GM21528 (cell line): ENCODE measurements at regions not wholly inside any gene's neighbourhood (a gene's known extent, or its start where the extent isn't known, plus 50 kb on each side); places are given as distances from the start of the nearest gene placed in this dataset.

Experiments used
- ATAC-seq: cut with Tn5 transposase; IDR thresholded peaks from one replicate; pipeline ENCODE4 v1.9.1; 2021; ENCODE audit warnings: mild to moderate bottlenecking, moderate library complexity; ENCODE audit not compliant: unreplicated experiment, low FRiP score

DNA sequence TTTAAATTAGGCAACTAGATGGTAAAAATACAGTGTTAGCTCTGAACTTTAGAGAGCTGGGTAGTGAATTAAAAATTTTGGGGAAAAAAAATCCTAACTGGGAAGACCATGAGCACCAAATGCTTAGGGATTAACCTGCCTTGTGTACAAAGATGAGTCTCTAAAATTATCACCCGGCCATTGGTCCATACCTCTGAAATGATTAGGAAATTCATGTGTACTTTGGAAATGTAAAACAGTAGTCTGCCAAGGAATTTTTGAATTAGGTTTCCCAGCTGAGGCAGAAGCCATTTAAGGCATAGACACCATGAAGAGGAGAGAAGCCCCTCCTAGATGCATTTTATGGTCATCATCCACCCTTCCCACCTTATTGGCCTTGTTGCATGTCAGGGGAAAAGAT is 670.5 kb upstream of the SALL1 start:
- no peak for ATAC-seq

- ATAC-seq = no peak
These were observed 669.1 kb upstream of the SALL1 start for GRCh38 chr16:51820176-51820575.

DNA sequence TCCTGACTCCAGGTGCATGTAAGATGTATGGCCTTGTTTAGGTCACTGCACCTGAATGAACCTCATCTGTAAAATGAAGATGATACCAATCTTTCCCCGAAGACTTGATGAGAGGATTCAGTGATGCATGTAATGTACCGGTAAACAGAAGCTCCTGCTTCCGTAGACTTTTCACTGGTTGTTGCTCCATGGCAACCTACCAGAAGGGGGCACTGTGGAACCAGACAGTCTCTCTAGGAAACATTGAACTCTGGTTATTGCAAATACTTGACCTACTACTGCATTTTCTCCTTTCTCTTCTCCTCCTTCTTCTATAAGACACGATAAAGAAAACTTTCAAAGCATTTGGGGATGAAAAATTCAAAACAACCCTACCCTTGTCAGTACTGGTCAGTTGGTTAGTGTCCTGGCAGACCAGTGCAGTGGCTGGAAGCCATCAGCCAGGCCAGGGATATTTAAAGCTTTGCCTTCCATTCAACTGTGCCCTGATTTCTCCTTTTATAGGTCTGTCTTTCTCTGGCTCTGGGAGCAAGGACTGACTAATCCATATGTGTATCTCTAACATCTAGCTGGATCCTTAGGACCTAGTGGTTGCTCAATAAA is 667.4 kb upstream of the SALL1 start:
- ATAC-seq = peak; percentile 61

DNA sequence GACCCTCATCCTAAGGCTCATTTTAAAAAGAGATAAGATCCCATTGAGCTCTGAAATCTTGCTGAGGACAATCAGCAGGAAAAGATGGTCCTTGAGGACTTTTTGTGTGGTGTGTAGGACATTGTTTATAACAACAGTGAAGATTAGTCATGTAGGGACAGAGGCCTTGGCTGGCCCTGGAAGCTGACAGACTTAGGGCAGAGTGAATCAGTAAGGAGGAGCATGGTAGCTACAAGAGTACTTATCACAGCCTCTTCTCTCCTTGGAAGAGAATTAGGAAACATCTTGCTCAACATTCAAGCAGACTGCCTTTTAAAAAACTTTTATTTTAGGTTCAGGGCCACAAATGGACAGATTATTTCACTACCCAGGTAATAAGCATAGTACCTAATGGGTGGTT is 665.9 kb upstream of the SALL1 start:
- no peak for ATAC-seq

DNA sequence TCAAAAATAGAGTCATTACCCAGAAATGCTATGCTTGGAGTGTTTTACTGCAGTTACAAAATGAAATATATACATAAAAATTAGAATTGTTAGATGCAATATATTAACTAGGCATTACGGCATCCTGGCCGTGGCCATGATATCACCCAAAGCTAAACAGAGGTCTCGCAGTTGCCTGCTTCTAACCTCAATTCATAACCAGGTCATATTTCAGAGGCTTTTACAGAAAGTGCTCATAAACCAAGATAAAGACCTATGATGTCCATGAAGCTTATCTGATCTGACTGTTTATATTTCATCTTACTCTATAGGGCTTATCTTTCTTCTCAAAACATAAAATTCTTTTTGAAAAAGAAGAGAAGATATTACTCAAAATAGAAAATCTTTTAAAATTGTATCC is 664.5 kb upstream of the SALL1 start:
- ATAC-seq = no peak

- ATAC-seq = no peak
These were observed 663.5 kb upstream of the SALL1 start for GRCh38 chr16:51814617-51815016.

- ATAC-seq = no peak
These were observed 662.5 kb upstream of the SALL1 start for GRCh38 chr16:51813609-51814008.

- ATAC-seq = no peak
These were observed 661.9 kb upstream of the SALL1 start for GRCh38 chr16:51812945-51813344.

DNA sequence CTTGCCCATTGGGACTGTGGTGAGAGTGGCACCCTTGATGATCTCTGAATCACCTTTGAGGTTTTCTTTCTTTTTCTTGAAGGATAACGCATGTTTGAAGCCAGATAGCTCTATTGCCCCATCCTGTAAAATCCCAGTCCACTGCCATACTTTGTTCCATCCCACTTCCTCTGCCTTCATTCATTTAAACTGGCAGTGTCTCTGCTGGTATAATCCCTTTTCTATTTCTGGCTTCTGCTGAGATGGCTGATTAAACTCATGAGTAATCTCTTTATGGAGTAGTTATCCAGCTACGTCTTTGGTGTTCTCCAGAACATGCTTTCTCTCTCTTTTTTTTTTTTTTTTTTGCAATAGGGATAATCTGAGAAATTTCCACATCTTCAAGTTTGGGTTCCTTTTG is 656.5 kb upstream of the SALL1 start:
- ATAC-seq = no peak

- no peak for ATAC-seq
These were observed 650.6 kb upstream of the SALL1 start for GRCh38 chr16:51801635-51802034.

DNA sequence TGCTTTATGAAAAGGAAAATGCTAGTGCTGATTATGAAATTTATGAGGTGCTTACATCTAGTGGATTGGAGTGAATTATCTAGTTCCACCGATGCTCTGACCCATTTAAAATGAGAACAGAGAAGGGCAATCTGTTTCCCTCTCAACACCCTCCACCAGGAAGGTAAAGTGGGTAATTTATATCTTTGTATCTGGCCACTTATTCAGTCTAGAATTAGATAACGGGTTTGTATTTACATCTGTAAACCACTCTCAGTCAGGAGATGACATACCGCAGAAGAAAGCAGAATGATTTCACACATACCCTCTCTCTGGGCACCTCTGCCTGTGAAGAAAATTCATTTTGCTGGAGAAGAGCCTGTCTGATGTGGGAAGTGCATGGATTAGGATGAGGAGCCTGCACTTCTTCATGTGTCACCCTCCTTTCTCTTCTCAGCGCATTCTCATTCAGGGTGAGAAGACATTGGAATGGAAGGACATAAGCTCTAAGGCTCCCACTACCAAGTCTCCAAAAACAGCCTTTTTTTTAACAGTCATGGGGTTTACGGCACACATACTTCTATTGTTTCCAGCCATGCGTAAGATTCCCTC is 646.7 kb upstream of the SALL1 start:
- no peak for ATAC-seq

GRCh38 chr16:51779240-51779639 is 628.2 kb upstream of the SALL1 start:
- ATAC-seq = no peak

GRCh38 chr16:51773071-51773890 is 622.2 kb upstream of the SALL1 start:
- ATAC-seq = no peak

DNA sequence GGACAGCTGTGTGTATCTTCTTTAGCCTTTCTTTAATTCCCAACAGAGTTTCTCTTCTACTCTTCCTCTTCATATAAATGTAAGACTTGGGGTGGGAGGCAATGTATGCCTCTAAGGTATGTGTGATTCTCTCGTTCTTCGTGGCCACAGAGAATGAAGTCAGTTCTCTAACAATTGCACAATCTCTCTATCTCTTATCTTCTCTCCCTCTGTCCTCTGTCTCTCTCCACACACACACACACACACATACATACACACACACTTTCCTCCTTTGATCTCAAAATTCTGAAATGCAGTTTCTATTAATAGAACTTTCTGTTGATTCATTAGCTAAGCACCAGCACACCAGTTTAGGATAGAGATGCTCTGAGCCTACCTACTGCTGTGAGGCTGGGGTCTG is 615.7 kb upstream of the SALL1 start:
- ATAC-seq = no peak

DNA sequence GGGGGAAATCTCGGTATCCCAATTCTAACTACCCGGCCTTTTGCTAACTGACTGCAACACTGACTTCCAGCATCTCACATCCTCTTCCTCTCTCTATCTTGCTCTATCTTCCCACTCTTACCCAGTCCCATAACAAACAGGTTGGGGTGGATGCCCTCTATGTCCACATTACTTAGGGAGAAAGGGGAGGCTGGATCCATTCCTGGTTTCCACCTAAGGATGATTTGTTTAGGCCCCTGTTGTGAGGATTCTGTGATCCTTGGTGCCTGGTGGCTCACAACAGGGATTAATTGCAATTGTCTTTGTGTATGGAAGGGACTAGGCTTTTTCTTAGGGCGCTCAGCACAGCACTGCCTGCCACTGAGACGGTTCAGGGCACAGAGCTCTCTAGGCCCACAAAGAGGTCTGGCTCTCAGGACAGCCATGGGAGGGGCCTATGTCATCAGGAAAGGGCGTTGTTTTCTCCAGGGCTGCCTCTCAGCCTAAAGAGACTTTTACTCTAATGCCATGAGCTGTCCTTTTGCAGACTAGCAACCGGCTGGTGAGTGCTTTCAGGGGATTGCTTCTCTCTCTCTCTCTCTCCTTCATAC is 612.1 kb upstream of the SALL1 start:
- no peak for ATAC-seq

DNA sequence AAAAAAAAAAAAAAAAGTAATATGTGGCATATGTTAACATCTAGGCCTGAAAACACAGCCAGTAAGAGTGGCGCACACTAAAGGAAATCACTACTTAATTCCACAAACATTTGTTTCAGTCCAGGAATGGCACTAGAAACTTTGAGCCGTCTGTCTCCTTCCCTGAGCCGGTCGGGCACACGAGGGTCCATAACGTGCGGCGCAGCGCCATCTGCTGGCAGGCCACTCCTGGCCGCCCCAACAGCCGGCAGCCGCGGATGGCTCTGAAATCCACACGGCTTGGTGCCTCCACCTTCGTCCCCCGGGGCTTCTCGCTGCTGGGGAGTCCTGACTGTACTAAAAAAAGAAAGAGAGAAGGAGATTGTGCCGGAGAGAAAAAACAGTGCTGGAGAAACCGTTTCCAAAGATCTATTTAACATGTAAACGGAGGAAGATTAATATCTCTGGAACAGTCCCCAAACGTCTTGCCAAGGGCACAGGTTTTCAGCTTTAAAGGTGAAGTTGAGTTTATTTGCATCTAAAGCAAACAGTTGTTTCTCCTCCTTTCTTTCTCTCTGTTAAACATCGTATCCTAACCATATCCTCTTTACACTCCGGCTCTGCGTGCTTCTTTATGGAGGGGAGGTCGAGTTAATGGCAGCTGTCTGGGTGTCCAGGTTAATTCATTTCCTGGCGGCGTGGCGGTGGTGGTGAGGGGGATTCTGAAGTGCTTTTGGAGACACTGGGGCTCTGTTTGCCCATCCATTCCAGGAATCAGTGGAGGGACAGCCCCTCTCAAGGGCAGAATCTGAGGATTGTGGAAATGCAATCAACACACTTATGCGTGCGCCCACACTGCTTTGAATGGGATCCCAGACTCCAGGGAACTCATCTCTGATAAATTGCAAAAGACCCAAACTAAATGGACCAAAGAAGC is 611.3 kb upstream of the SALL1 start:
- ATAC-seq = peak; percentile 73

- ATAC-seq = no peak
These were observed 609.9 kb upstream of the SALL1 start for GRCh38 chr16:51761001-51761400.

- no peak for ATAC-seq
These were observed 608.9 kb upstream of the SALL1 start for GRCh38 chr16:51759999-51760398.

DNA sequence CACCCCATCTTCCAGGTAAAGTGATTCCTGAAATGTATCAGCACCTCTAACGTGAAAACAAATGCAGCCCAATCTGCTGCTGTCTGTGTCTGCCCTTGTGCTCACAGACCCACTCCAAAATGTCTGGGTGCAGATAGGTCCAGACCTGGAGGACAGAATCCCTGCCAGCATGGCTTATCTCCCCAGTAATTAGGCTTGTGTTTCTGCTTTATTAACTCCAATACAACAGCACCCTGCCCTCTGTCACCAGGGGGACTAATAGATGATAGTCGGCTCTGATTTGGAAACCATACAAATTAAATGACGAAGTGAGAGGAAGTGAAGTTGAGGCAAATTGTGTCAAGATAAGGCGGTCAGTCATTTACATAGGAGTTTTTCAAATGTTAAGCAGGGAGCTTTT is 608.3 kb upstream of the SALL1 start:
- ATAC-seq = no peak

GRCh38 chr16:51757921-51758479 is 606.9 kb upstream of the SALL1 start:
- ATAC-seq = no peak
